Activated CD4-positive, CD25-positive, alpha-beta regulatory T cell (primary cell): ENCODE measurements at regions not wholly inside any gene's neighbourhood (a gene's known extent, or its start where the extent isn't known, plus 50 kb on each side); places are given as distances from the start of the nearest gene placed in this dataset.
"Not testable (repeated sequence)": the region's sequence is repeated elsewhere in the genome, so short reads cannot be mapped to it uniquely, and the experiment has no call there.

Source experiments
- DNase-seq, 4 experiments: peaks; one replicate each; lab custom pipeline; 2025; lab: John Stamatoyannopoulos, UW

GRCh38 chr2:111503844-111504570, 380.0 kb downstream of the ANAPC1 start:
- DNase-seq: not testable (repeated sequence)

- DNase-seq: not testable (repeated sequence)
These were observed 379.4 kb downstream of the ANAPC1 start for GRCh38 chr2:111504571-111504942.

DNA sequence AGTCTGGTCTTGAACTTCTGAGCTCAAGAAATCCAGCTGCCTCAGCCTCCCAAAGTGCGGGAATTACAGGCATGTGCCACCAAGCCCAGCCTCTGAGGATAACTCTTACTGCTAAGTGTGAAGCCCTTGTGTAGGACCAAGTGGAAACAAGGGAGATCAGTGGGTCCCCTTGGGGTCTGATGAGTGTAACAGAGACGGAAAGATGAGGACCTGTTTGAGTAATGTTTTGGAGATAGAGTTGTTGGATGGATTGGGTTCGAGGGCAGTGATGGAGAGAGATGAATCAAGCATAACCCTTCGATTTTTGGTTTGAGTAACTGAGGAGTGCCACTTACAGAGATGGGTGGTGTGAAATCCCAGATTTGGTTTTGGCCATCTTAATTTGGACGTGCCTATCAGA, 378.7 kb downstream of the ANAPC1 start:
- not testable (repeated sequence) for DNase-seq

- peak in 1 of 4 experiments; percentile 20 for DNase-seq
These were observed 377.1 kb downstream of the ANAPC1 start for GRCh38 chr2:111506936-111507335.

GRCh38 chr2:111509225-111509869, 374.6 kb downstream of the ANAPC1 start:
- DNase-seq: not testable (repeated sequence)

DNA sequence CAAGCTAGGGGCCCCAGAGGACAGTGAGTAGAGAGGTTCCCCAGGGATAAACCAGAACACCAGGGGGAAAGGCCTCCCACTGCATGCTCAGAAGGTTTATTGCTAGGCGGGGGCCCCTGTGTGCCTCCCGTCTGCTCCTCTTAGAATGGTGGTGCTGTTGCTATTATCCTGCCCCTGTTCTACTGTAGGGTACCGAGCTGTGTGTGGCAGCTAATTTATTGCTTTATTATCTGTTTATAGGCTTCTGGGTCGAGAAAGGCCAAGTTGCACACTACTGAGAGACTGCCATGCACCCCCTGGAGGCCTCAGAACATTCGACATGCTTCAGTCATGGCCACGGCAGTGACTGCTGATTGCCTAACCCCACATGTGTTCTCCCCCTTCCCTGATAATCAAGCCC, 373.6 kb downstream of the ANAPC1 start:
- DNase-seq: not testable (repeated sequence)

DNA sequence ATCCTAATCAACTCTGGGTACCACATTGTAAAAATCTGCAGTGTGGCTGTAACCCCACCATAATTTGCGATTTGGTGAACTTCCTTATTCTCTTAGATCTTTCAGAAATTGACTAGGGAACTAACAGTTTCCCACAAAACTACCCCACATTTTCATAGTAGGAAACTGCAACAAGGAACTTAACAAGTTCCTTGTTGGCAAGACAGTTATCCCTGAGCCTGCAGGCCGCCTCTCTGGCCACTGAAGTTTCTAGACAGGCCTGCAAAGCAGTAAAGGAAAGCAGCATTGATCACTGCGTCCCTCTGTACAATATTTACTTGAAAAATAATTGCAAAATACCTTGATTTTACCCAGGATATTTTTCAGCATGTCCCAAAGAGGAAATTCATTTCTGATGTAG, 372.9 kb downstream of the ANAPC1 start:
- not testable (repeated sequence) for DNase-seq

DNA sequence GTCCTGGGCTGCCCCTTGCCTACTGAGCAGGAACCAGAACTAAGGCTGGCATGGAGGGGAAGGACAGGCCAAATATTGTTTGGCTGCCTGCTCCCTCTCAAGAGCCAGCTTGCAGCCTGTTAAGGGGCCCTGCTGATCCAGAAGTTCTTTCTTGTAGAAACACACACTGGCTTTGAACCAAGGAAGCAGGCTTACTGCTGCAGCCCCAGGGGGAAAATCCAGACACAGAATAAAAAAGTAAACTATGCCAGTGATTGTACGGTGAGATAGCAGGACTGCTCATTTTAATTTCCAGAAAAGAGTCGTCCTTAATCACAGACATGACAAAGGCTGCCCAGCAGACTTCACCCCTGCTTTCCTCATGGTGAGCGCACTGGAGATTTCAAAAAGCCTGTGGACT, 371.6 kb downstream of the ANAPC1 start:
- DNase-seq: not testable (repeated sequence)

DNA sequence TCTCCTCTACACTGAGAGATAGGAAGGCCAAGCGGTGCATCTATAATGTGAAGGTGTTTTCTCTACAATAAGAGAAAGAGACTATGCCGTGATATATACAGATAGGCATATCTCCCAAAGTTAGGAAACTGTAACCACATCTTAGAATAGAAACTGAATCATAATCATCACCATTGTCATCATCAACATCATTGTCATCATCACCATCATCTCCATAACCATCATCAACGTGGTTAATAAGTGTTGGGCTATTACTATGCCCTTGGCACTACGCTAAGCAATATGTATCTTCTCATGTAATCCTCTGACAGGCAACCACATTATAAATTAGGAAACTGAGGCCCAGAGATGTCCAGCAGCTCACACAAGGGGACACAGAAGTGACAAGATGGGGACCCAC, 369.9 kb downstream of the ANAPC1 start:
- DNase-seq: not testable (repeated sequence)

- not testable (repeated sequence) for DNase-seq
These were observed 366.8 kb downstream of the ANAPC1 start for GRCh38 chr2:111517050-111517720.

DNA sequence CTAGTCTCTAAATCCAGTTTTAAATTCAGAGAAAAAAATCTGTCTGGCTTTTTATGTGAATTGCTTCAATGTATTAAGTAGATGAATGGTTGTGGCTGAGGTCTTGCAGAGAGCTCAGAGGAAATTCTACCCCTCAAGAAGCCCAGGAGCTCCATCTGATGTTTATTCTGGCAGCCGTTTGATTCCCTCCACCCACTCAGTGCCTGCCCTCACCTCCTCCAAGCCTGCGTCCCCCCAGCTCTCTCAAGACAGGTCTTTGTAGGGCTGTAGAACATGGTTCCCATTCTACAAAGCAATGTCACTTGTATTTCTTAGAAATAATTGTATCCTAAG, 366.3 kb downstream of the ANAPC1 start:
- not testable (repeated sequence) for DNase-seq

- DNase-seq: no peak
These were observed 364.9 kb downstream of the ANAPC1 start for GRCh38 chr2:111519071-111519470.

DNA sequence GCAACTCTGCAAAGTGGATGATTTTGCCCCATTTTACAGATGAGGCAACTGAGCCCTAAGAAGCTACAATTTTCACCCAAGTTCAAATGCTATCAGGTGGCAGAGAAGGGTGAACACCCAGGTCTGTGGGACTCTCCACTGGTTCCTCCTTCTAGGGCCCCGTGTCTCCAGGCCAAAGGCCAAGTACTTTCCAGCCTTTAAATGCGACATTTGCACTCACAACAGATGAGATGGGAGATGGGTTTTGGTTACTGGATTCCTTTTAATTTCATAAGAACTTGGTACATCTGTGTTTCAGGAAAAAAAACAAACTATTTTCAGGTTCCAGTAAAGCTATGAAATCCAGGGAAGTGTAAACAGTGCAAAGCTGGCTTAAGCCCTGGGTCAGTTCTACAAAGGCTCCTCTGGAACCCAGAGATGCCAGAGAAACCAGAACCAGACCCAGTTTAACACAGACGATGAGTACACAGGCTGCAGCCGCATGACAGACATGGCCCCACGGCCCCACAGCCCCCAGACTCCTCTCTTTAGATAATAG, 361.7 kb downstream of the ANAPC1 start:
- no peak for DNase-seq

DNA sequence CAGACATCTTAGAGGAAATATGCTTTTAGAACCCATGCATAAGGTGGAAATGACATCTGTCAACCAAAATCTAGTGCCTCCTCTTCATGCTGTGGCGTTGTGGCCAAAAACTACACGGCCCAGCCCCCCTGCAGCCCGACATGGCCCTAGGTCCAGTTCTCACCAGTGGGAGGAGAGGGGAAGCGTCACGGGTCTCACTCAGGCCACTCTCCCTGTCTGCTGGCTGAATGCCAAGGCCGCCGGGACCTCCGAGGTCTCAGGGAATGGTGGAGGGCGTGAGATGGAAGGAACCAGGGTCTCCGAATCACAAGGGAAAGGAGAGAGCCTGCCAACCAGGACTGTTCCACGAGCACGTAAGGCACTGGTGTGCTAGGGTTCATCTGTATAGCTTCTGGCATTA, 361.0 kb downstream of the ANAPC1 start:
- DNase-seq: no peak

GRCh38 chr2:111525026-111525425, 359.0 kb downstream of the ANAPC1 start:
- not testable (repeated sequence) for DNase-seq

GRCh38 chr2:111526041-111526639, 357.9 kb downstream of the ANAPC1 start:
- not testable (repeated sequence) for DNase-seq

DNA sequence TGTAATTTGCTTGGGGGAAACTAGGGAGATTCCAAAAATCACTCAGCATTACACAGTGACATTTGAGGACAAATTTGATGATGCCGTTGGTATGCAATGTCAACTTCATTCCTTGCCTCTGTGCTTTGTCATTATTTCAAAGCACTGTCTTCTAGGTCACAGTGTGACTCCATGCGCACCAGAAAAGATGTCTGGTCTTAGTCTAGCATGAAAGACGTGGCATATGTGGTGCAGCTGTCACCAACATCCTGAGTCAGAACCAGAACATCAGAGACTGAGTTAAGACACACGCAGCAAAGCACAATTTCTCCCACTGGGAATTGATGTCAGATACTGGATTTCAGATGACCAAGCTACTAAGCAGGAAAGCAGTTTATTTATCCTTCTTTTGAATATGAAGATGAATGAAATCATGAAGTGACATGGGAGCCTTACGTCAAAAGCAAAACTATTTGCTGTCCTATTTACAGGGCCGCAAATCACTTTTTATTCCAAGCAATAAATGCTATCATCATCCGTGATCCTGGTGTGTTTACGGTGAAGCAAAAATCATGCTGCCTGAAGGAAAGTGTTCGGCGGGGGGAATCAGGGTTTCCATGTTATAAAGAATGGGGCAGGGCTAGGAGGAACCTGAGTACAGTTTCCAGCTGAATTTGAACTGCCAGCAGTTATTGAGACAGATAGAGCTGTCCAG, 356.1 kb downstream of the ANAPC1 start:
- DNase-seq: not testable (repeated sequence)

GRCh38 chr2:111529022-111529421, 355.0 kb downstream of the ANAPC1 start:
- not testable (repeated sequence) for DNase-seq

- not testable (repeated sequence) for DNase-seq
These were observed 353.6 kb downstream of the ANAPC1 start for GRCh38 chr2:111530239-111530965.

- DNase-seq: not testable (repeated sequence)
These were observed 351.1 kb downstream of the ANAPC1 start for GRCh38 chr2:111532682-111533556.
